ENCODE measurements at regions not wholly inside any gene's neighbourhood (a gene's known extent, or its start where the extent isn't known, plus 50 kb on each side); places are given as distances from the start of the nearest gene placed in this dataset.

DNA sequence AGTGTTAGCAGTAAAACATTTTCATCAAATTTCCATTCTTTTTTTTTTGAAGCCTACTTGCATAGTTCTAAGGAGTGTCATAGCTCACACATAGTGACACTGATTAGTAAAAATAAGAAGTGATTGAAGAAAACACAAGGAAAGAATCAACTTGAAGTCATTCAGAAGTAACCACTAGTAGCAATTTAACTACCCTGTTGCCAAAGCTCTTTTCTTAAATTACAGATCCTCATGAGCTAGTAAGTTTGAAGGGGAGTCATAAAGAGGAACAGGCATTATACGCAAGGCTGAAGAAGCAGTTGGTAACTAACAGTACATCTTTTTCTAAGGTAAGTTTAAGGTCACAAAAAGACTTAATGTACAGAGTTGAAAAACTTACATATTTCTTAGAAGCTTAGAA lies 332.2 kb downstream of the CHRM3 start:
- Histone ChIP-seq H3K4me2 (no peak overlapping the region), H3K36me3 (ENCODE audit: low read depth) (no peaks in the 10 kb centered on the region), H4K20me1 (ENCODE audit: insufficient read depth) (no peaks in the 10 kb centered on the region), H3K9me2 (ENCODE audit: insufficient read depth) (no peaks in the 10 kb centered on the region), H3K27ac (no peak overlapping the region), H3K4me3 (no peak overlapping the region), H3K4me1 (replicated peaks; ENCODE audit: insufficient read depth) (peaks cover 27% of the 10 kb centered on the region), H2AFZ (no peak overlapping the region), H3K79me2 (ENCODE audit: low read depth) (no peaks in the 10 kb centered on the region), H3F3A (ENCODE audit: insufficient read depth, low read depth) (0 out of 2 replicates have a peak, but pooled peaks cover 8% of the 10 kb centered on the region), H3K9me3 (ENCODE audit: insufficient read depth, low read depth) (no peaks in the 10 kb centered on the region), H3K27me3 (ENCODE audit: insufficient read depth, low read depth) (no peaks in the 10 kb centered on the region)
- POLR2A ChIA-PET (ENCODE audit: unreplicated experiment), result no interaction called here
- CTCF ChIA-PET, result no interaction called here
- intact Hi-C loops (cut with micrococcal nuclease; ENCODE audit: unreplicated experiment), result no loop called here
- BruUV-seq (replicated peaks), result no TSS peak
- TF ChIP-seq, protein P1, sequence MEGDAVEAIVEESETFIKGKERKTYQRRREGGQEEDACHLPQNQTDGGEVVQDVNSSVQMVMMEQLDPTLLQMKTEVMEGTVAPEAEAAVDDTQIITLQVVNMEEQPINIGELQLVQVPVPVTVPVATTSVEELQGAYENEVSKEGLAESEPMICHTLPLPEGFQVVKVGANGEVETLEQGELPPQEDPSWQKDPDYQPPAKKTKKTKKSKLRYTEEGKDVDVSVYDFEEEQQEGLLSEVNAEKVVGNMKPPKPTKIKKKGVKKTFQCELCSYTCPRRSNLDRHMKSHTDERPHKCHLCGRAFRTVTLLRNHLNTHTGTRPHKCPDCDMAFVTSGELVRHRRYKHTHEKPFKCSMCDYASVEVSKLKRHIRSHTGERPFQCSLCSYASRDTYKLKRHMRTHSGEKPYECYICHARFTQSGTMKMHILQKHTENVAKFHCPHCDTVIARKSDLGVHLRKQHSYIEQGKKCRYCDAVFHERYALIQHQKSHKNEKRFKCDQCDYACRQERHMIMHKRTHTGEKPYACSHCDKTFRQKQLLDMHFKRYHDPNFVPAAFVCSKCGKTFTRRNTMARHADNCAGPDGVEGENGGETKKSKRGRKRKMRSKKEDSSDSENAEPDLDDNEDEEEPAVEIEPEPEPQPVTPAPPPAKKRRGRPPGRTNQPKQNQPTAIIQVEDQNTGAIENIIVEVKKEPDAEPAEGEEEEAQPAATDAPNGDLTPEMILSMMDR (conservative IDR thresholded peaks at IDR 0.05), result no peak
- no peak for TF ChIP-seq EZH2 (IDR thresholded peaks at IDR 0.05; ENCODE audit: low read depth)
- DNase-seq, result no peak

DNA sequence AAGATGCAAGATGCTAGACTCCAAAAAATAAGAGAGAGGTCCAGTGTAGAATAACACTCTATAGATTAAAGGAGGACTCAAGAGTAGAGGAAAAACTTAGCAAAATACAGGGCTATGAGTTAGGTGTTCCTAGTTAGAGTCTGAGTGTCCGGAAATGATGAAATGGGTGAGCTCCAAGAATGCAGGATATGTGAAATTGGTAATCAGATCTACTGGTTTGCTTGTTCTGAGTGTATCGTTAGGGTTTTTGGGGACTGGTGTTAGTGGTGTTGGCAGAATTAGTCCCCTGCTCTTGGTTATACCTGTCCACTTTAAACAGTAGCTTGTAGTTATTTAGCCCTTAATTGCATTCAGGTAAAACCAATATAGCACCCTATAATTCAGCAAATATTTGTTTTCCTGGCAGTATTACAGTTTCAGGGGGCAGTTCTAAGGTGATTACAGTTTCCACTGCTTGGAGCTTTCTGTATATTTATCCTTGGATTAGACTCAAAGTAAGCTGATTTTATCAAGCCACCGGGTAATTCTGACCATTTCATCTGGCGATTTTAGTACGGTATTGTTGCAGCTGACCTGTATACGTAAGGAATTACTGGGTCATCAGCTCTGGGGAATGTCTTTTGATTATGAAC lies 332.7 kb downstream of the CHRM3 start:
- H3K4me3 ChIP-seq, result no peak overlapping the region
- POLR2A ChIA-PET (ENCODE audit: unreplicated experiment), result no interaction called here

DNA sequence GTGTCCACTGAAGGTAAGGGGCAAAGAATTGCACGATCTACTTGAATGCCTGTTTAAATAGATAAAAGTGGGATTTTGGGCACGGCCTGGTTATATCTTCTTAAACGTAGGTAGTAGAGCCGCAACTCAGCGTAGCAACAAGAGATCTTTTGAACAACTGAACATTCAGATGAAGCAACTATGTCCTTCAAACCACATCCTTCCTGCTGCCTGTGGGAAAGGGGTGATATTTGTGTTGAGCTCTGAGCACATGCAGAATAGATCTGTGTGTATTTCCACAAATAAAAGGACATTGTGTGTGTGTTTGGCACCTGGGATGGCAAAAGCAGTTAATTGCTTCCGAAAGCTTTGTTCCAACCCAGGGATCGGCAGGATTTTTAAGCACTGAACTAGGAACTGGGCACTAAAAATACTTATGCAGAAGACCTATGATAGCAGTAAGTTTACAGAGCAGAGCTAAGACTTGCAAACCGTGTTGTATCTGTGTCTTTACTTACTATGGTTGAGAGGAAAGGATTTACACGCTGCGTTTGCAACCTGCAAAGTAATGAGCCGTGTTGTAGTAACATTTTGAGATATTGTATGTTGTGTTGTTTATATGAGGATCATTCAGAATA lies 333.4 kb downstream of the CHRM3 start:
- intact Hi-C loops (cut with micrococcal nuclease; ENCODE audit: unreplicated experiment), result no loop called here
- Histone ChIP-seq H3K9me2 (ENCODE audit: insufficient read depth) (no peaks in the 10 kb centered on the region), H4K20me1 (ENCODE audit: insufficient read depth) (no peaks in the 10 kb centered on the region), H3F3A (ENCODE audit: insufficient read depth, low read depth) (0 out of 2 replicates have a peak, but pooled peaks cover 8% of the 10 kb centered on the region), H3K9me3 (ENCODE audit: insufficient read depth, low read depth) (no peaks in the 10 kb centered on the region), H3K4me3 (no peak overlapping the region), H3K4me2 (no peak overlapping the region), H3K27ac (no peak overlapping the region), H2AFZ (no peak overlapping the region), H3K4me1 (replicated peaks; ENCODE audit: insufficient read depth) (peaks cover 27% of the 10 kb centered on the region), H3K79me2 (ENCODE audit: low read depth) (no peaks in the 10 kb centered on the region), H3K36me3 (ENCODE audit: low read depth) (no peaks in the 10 kb centered on the region), H3K27me3 (ENCODE audit: insufficient read depth, low read depth) (no peaks in the 10 kb centered on the region)
- POLR2A ChIA-PET (ENCODE audit: unreplicated experiment), result no interaction called here
- CTCF ChIA-PET, result no interaction called here
- TF ChIP-seq EZH2 (IDR thresholded peaks at IDR 0.05; ENCODE audit: low read depth), result no peak
- TF ChIP-seq, protein P1 (conservative IDR thresholded peaks at IDR 0.05), result no peak
- BruUV-seq (replicated peaks), result no TSS peak
- no peak for DNase-seq

More for the DNA sequence above, 332.7 kb downstream of the CHRM3 start:
- no peak for DNase-seq
- peaks cover 27% of the 10 kb centered on the region for H3K4me1 ChIP-seq (replicated peaks; ENCODE audit: insufficient read depth)
- H3F3A ChIP-seq (ENCODE audit: insufficient read depth, low read depth), result 0 out of 2 replicates have a peak, but pooled peaks cover 8% of the 10 kb centered on the region
- no peak overlapping the region for H2AFZ ChIP-seq
- no peaks in the 10 kb centered on the region for H3K79me2 ChIP-seq (ENCODE audit: low read depth)
- BruUV-seq (replicated peaks), result no TSS peak
- H3K4me2 ChIP-seq, result no peak overlapping the region
- no peaks in the 10 kb centered on the region for H3K36me3 ChIP-seq (ENCODE audit: low read depth)
- CTCF ChIA-PET, result no interaction called here
- no peak for TF ChIP-seq EZH2 (IDR thresholded peaks at IDR 0.05; ENCODE audit: low read depth)
- TF ChIP-seq, protein P1 (conservative IDR thresholded peaks at IDR 0.05), result no peak
- no peaks in the 10 kb centered on the region for H3K9me3 ChIP-seq (ENCODE audit: insufficient read depth, low read depth)
- no peaks in the 10 kb centered on the region for H4K20me1 ChIP-seq (ENCODE audit: insufficient read depth)
- intact Hi-C loops (cut with micrococcal nuclease; ENCODE audit: unreplicated experiment), result no loop called here
- H3K27ac ChIP-seq, result no peak overlapping the region
- no peaks in the 10 kb centered on the region for H3K9me2 ChIP-seq (ENCODE audit: insufficient read depth)
- H3K27me3 ChIP-seq (ENCODE audit: insufficient read depth, low read depth), result no peaks in the 10 kb centered on the region

Data from PC-9 (cell line).